OCI-LY7 (cell line): ENCODE measurements at regions not wholly inside any gene's neighbourhood (a gene's known extent, or its start where the extent isn't known, plus 50 kb on each side); places are given as distances from the start of the nearest gene placed in this dataset.
"Not testable (repeated sequence)": the region's sequence is repeated elsewhere in the genome, so short reads cannot be mapped to it uniquely, and the experiment has no call there.

Source experiments
- CTCF ChIP-seq: fragments of 200-600 bp; sonication (generic); conservative IDR thresholded peaks from 2 replicates; pipeline ENCODE4 v1.5.1; 2014; ENCODE audit warnings: mild to moderate bottlenecking, antibody characterized with exemption, low read length, moderate library complexity, mixed read lengths
- EZH2phosphoT487 ChIP-seq: fragments of 200-600 bp; sonication (generic); IDR thresholded peaks from 2 replicates; pipeline ENCODE4 v1.6.1; 2018; ENCODE audit warnings: low read depth, borderline replicate concordance, mild to moderate bottlenecking, mixed run types, antibody characterized with exemption, low read length, moderate library complexity, mixed read lengths

- not testable (repeated sequence) for TF ChIP-seq CTCF, EZH2phosphoT487
These were observed 385.9 kb upstream of the CXorf51A start for GRCh38 chrX:147200494-147200893.
